Lung (tissue), 11 donors: ENCODE measurements at regions not wholly inside any gene's neighbourhood (a gene's known extent, or its start where the extent isn't known, plus 50 kb on each side); places are given as distances from the start of the nearest gene placed in this dataset.

Experiments used
- ATAC-seq: fragments of 200-7000 bp; cut with Tn5 transposase; one replicate; pipeline ENCODE4 v1.9.1; 2020; ENCODE audit warnings: moderate number of reproducible peaks; ENCODE audit not compliant: insufficient read depth, low FRiP score
- DNase-seq, 3 donors: peaks; one replicate each; pipeline ENCODE4 v3.0.0-alpha.2; 2013 to 2017
- H3K27ac ChIP-seq, 2 donors: one replicate each; pipeline ENCODE4 v1.5.1; 2013; ENCODE audit warnings: mild to moderate bottlenecking in 2 of 2, moderate library complexity in 2 of 2, control low read depth in 1 of 2, inconsistent platforms in 1 of 2, low read depth in 1 of 2, low read length in 1 of 2
- H3K27me3 ChIP-seq, 3 donors: one replicate each; pipeline ENCODE4 v1.5.1; 2013; ENCODE audit warnings: low read length in 2 of 3; ENCODE audit not compliant: control insufficient read depth in 3 of 3, insufficient read depth in 3 of 3
- H3K36me3 ChIP-seq, 4 donors: one replicate each; pipeline ENCODE4 v1.5.1; 2013; ENCODE audit warnings: low read length in 4 of 4, mild to moderate bottlenecking in 1 of 4, moderate library complexity in 1 of 4; ENCODE audit not compliant: control insufficient read depth in 4 of 4, insufficient read depth in 4 of 4
- H3K4me1 ChIP-seq, 5 donors: one replicate each; pipeline ENCODE4 v1.5.1; 2013; ENCODE audit warnings: low read length in 5 of 5, mild to moderate bottlenecking in 2 of 5, moderate library complexity in 1 of 5; ENCODE audit not compliant: control insufficient read depth in 5 of 5, insufficient read depth in 5 of 5
- H3K4me3 ChIP-seq: one replicate; pipeline ENCODE4 v1.5.1; 2013; ENCODE audit warnings: mild to moderate bottlenecking, control low read depth, moderate library complexity
- H3K9ac ChIP-seq, 2 donors: one replicate each; pipeline ENCODE4 v1.5.1; 2013; ENCODE audit warnings: low read length in 2 of 2, control low read depth in 1 of 2; ENCODE audit not compliant: insufficient read depth in 1 of 2
- H3K9me3 ChIP-seq, 4 donors: one replicate each; pipeline ENCODE4 v1.5.1; 2013; ENCODE audit warnings: low read length in 3 of 4, mild to moderate bottlenecking in 1 of 4, moderate library complexity in 1 of 4; ENCODE audit not compliant: control insufficient read depth in 4 of 4, insufficient read depth in 3 of 4
- CTCF ChIP-seq: IDR thresholded peaks from 2 replicates; pipeline ENCODE4 v1.5.1; 2012; ENCODE audit warnings: mild to moderate bottlenecking; ENCODE audit errors: control extremely low read depth, extremely low read depth
- WGBS, 2 donors: extraction: QIAGEN DNeasy Blood & Tissue Kit; methylation state at CpG; one replicate each; pipeline ENCODE4 v1.1.7; 2013; 5-methylcytosine and 5-hydroxymethylcytosine counted together
- donor health status: control.
- donor health status: control.
- donor health status: Bipolar disorder and iron deficiency.
- donor health status: healthy.
- donor health status: DM: yes; HTN: yes; CAD: no.

- H3K9me3 ChIP-seq = peaks cover 0 to 5% (median 0%) of the 10 kb centered on the region in 4 donors
- no peak overlapping the region for H3K9ac ChIP-seq
- no peak overlapping the region for H3K27ac ChIP-seq
- no peaks in the 10 kb centered on the region for H3K4me1 ChIP-seq
- no peak for TF ChIP-seq CTCF
- H3K4me3 ChIP-seq = no peak overlapping the region
- 69 to 72% methylated on average over 1 of the region's 1 CpG for WGBS, 2 donors
- ATAC-seq (no peak), DNase-seq (no peak)
- H3K36me3 ChIP-seq = no peaks in the 10 kb centered on the region
- no peaks in the 10 kb centered on the region for H3K27me3 ChIP-seq
These were observed 110.8 kb upstream of the ELAC2 start for GRCh38 chr17:13128676-13129075.

- Histone ChIP-seq H3K9ac (no peak overlapping the region), H3K4me1 (no peaks in the 10 kb centered on the region), H3K4me3 (no peak overlapping the region), H3K36me3 (no peaks in the 10 kb centered on the region), H3K27ac (no peak overlapping the region), H3K27me3 (no peaks in the 10 kb centered on the region), H3K9me3 (peaks cover 0 to 5% (median 0%) of the 10 kb centered on the region in 4 donors)
- TF ChIP-seq CTCF = no peak
- no peak for ATAC-seq
- no peak for DNase-seq
- 86 to 89% methylated on average over 8 of the region's 8 CpGs for WGBS, 2 donors
These were observed 110.2 kb upstream of the ELAC2 start for GRCh38 chr17:13127921-13128602.

GRCh38 chr17:13120864-13121263 is 103.0 kb upstream of the ELAC2 start:
- ATAC-seq (no peak), DNase-seq (peak in 1 of 3 donors; percentile 28)
- 67 to 78% methylated on average over 7 of the region's 7 CpGs for WGBS, 2 donors
- TF ChIP-seq CTCF = no peak
- no peak overlapping the region for H3K27ac ChIP-seq
- no peak overlapping the region for H3K4me3 ChIP-seq
- no peaks in the 10 kb centered on the region for H3K36me3 ChIP-seq
- H3K4me1 ChIP-seq = no peaks in the 10 kb centered on the region
- H3K9ac ChIP-seq = no peak overlapping the region
- H3K9me3 ChIP-seq = no peaks in the 10 kb centered on the region
- H3K27me3 ChIP-seq = no peaks in the 10 kb centered on the region

GRCh38 chr17:13118311-13118710 is 100.5 kb upstream of the ELAC2 start:
- H3K4me3 ChIP-seq = no peak overlapping the region
- no peak for ATAC-seq

More at GRCh38 chr17:13118311-13118710, 100.5 kb upstream of the ELAC2 start:
- H3K9me3 ChIP-seq = no peaks in the 10 kb centered on the region
- H3K27me3 ChIP-seq = no peaks in the 10 kb centered on the region
- DNase-seq = no peak
- no peak for TF ChIP-seq CTCF
- H3K4me1 ChIP-seq = peaks cover 0 to 14% (median 2%) of the 10 kb centered on the region in 5 donors
- no peaks in the 10 kb centered on the region for H3K36me3 ChIP-seq
- H3K9ac ChIP-seq = no peak overlapping the region
- no peak overlapping the region for H3K27ac ChIP-seq
